ENCODE measurements at regions not wholly inside any gene's neighbourhood (a gene's known extent, or its start where the extent isn't known, plus 50 kb on each side); places are given as distances from the start of the nearest gene placed in this dataset.

GRCh38 chr15:101568309-101568708 is 78.8 kb upstream of the PCSK6 start:
- DNase-seq: no peak
- Histone ChIP-seq H3K27ac (ENCODE audit: low read depth, low read length) (no peak overlapping the region), H3K4ac (ENCODE audit: low read depth, low read length) (no peak overlapping the region), H3K18ac (ENCODE audit: low read length) (no peak overlapping the region), H3K27me3 (ENCODE audit: insufficient read depth, low read length) (no peaks in the 10 kb centered on the region), H4K12ac (ENCODE audit: low read depth, low read length) (no peak overlapping the region), H3K79me1 (ENCODE audit: low read length) (no peaks in the 10 kb centered on the region), H2BK5ac (ENCODE audit: low read depth, low read length, poor library complexity) (no peak overlapping the region), H2BK12ac (ENCODE audit: low read length) (no peak overlapping the region), H4K8ac (ENCODE audit: low read depth, low read length) (no peak overlapping the region), H3K9me3 (ENCODE audit: insufficient read depth, low read depth, low read length) (peaks cover 6% of the 10 kb centered on the region), H3K4me1 (ENCODE audit: control insufficient read depth in 1 of 2, insufficient read depth in 2 of 2, low read length in 2 of 2) (no peaks in the 10 kb centered on the region), H3K14ac (ENCODE audit: low read length) (no peak overlapping the region), H3K36me3 (ENCODE audit: control insufficient read depth in 1 of 2, insufficient read depth in 2 of 2, low read length in 2 of 2) (no peaks in the 10 kb centered on the region), H3K4me3 (ENCODE audit: low read depth, low read length) (no peak overlapping the region), H2AFZ (ENCODE audit: insufficient read depth, low read length, poor library complexity) (no peak overlapping the region), H4K91ac (ENCODE audit: low read depth, low read length) (no peak overlapping the region), H3K79me2 (ENCODE audit: control insufficient read depth, insufficient read depth, low read length, poor library complexity) (no peaks in the 10 kb centered on the region), H3K9ac (ENCODE audit: low read length) (no peak overlapping the region), H2AK5ac (ENCODE audit: low read length) (no peak overlapping the region), H3K23ac (ENCODE audit: low read length) (no peak overlapping the region), H2BK120ac (ENCODE audit: insufficient read depth, low read length, poor library complexity) (no peak overlapping the region), H3K4me2 (ENCODE audit: low read length) (no peak overlapping the region)
- no CpG with 5 or more reads among the region's 8 CpGs for WGBS (ENCODE audit: extremely low coverage, insufficient coverage, insufficient read length)

DNA sequence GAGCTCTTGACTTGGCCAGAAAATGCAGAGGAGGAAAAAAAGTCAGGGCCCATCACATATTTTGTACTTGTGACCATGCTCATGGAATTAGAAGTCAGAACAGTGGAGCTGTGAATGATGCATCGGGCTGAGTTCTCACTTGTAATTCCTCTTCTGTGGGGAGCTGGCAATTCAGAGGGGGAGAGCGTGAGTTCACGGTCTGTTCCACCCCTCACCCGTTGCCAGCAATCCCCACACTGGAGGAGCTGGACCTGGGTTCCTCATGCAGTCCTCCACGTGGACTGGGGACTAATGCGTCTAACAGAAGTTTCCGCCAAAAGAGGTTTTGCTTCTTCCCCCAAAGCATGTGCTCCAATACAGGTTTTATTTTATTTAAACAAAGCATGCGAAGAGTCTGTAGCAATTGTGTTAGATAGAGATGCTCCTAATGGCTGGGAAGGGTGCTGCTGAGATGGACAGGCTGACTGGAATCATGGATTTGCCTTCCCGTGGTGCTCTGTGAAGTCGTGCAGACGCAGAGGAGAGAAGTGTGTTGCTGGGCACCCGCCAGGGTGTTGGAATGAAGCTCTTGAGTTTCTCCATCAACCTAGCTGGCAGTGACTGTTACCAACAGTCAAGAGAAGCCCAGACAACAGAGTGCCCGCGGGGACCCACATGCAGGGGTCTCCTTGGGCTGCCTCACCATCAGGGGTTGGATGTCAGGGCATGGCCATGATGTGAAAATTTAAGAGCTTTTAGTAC is 77.4 kb upstream of the PCSK6 start:
- Histone ChIP-seq H3K4me1 (ENCODE audit: control insufficient read depth in 1 of 2, insufficient read depth in 2 of 2, low read length in 2 of 2) (no peaks in the 10 kb centered on the region), H2BK5ac (ENCODE audit: low read depth, low read length, poor library complexity) (no peak overlapping the region), H3K36me3 (ENCODE audit: control insufficient read depth in 1 of 2, insufficient read depth in 2 of 2, low read length in 2 of 2) (no peaks in the 10 kb centered on the region), H3K9ac (ENCODE audit: low read length) (no peak overlapping the region), H3K4me3 (ENCODE audit: low read depth, low read length) (no peak overlapping the region), H4K12ac (ENCODE audit: low read depth, low read length) (no peak overlapping the region), H2AFZ (ENCODE audit: insufficient read depth, low read length, poor library complexity) (no peak overlapping the region), H3K23ac (ENCODE audit: low read length) (no peak overlapping the region), H4K91ac (ENCODE audit: low read depth, low read length) (no peak overlapping the region), H3K14ac (ENCODE audit: low read length) (no peak overlapping the region), H2AK5ac (ENCODE audit: low read length) (no peak overlapping the region), H3K27me3 (ENCODE audit: insufficient read depth, low read length) (no peaks in the 10 kb centered on the region), H3K79me2 (ENCODE audit: control insufficient read depth, insufficient read depth, low read length, poor library complexity) (no peaks in the 10 kb centered on the region), H2BK120ac (ENCODE audit: insufficient read depth, low read length, poor library complexity) (no peak overlapping the region), H3K27ac (ENCODE audit: low read depth, low read length) (no peak overlapping the region), H3K18ac (ENCODE audit: low read length) (no peak overlapping the region), H3K79me1 (ENCODE audit: low read length) (no peaks in the 10 kb centered on the region), H3K4me2 (ENCODE audit: low read length) (no peak overlapping the region), H3K4ac (ENCODE audit: low read depth, low read length) (no peak overlapping the region), H3K9me3 (ENCODE audit: insufficient read depth, low read depth, low read length) (peaks cover 6% of the 10 kb centered on the region), H4K8ac (ENCODE audit: low read depth, low read length) (no peak overlapping the region), H2BK12ac (ENCODE audit: low read length) (no peak overlapping the region)
- no CpG with 5 or more reads among the region's 14 CpGs for WGBS (ENCODE audit: extremely low coverage, insufficient coverage, insufficient read length)
- DNase-seq: no peak

- H4K91ac ChIP-seq (ENCODE audit: low read depth, low read length): no peak overlapping the region
- H3K36me3 ChIP-seq (ENCODE audit: control insufficient read depth in 1 of 2, insufficient read depth in 2 of 2, low read length in 2 of 2): no peaks in the 10 kb centered on the region
- H3K79me2 ChIP-seq (ENCODE audit: control insufficient read depth, insufficient read depth, low read length, poor library complexity): no peaks in the 10 kb centered on the region
- peaks cover 3% of the 10 kb centered on the region for H3K9me3 ChIP-seq (ENCODE audit: insufficient read depth, low read depth, low read length)
- no peak overlapping the region for H2AK5ac ChIP-seq (ENCODE audit: low read length)
- no peak overlapping the region for H2BK12ac ChIP-seq (ENCODE audit: low read length)
- H3K27me3 ChIP-seq (ENCODE audit: insufficient read depth, low read length): no peaks in the 10 kb centered on the region
- H2BK5ac ChIP-seq (ENCODE audit: low read depth, low read length, poor library complexity): no peak overlapping the region
- no peak for DNase-seq
- no peak overlapping the region for H3K27ac ChIP-seq (ENCODE audit: low read depth, low read length)
- H3K4me2 ChIP-seq (ENCODE audit: low read length): no peak overlapping the region
- no peak overlapping the region for H4K8ac ChIP-seq (ENCODE audit: low read depth, low read length)
- H4K12ac ChIP-seq (ENCODE audit: low read depth, low read length): no peak overlapping the region
- H2BK120ac ChIP-seq (ENCODE audit: insufficient read depth, low read length, poor library complexity): no peak overlapping the region
- H3K9ac ChIP-seq (ENCODE audit: low read length): no peak overlapping the region
- no CpG with 5 or more reads among the region's 3 CpGs for WGBS (ENCODE audit: extremely low coverage, insufficient coverage, insufficient read length)
- H3K23ac ChIP-seq (ENCODE audit: low read length): no peak overlapping the region
- H3K79me1 ChIP-seq (ENCODE audit: low read length): no peaks in the 10 kb centered on the region
- no peak overlapping the region for H3K4ac ChIP-seq (ENCODE audit: low read depth, low read length)
- H3K4me3 ChIP-seq (ENCODE audit: low read depth, low read length): no peak overlapping the region
- no peak overlapping the region for H2AFZ ChIP-seq (ENCODE audit: insufficient read depth, low read length, poor library complexity)
- no peak overlapping the region for H3K14ac ChIP-seq (ENCODE audit: low read length)
- no peak overlapping the region for H3K18ac ChIP-seq (ENCODE audit: low read length)
- H3K4me1 ChIP-seq (ENCODE audit: control insufficient read depth in 1 of 2, insufficient read depth in 2 of 2, low read length in 2 of 2): no peaks in the 10 kb centered on the region
Observed at GRCh38 chr15:101565377-101565776, 75.9 kb upstream of the PCSK6 start.

GRCh38 chr15:101563176-101563796 is 73.8 kb upstream of the PCSK6 start:
- H3K9me3 ChIP-seq (ENCODE audit: insufficient read depth, low read depth, low read length): peaks cover 1% of the 10 kb centered on the region
- no peak overlapping the region for H3K14ac ChIP-seq (ENCODE audit: low read length)
- no peak overlapping the region for H2BK12ac ChIP-seq (ENCODE audit: low read length)
- H4K8ac ChIP-seq (ENCODE audit: low read depth, low read length): no peak overlapping the region
- H2AK5ac ChIP-seq (ENCODE audit: low read length): no peak overlapping the region
- no CpG with 5 or more reads among the region's 4 CpGs for WGBS (ENCODE audit: extremely low coverage, insufficient coverage, insufficient read length)
- H3K79me1 ChIP-seq (ENCODE audit: low read length): no peaks in the 10 kb centered on the region
- DNase-seq: no peak
- no peak overlapping the region for H3K4ac ChIP-seq (ENCODE audit: low read depth, low read length)
- no peak overlapping the region for H2AFZ ChIP-seq (ENCODE audit: insufficient read depth, low read length, poor library complexity)
- no peak overlapping the region for H2BK120ac ChIP-seq (ENCODE audit: insufficient read depth, low read length, poor library complexity)
- no peak overlapping the region for H3K27ac ChIP-seq (ENCODE audit: low read depth, low read length)
- H3K23ac ChIP-seq (ENCODE audit: low read length): no peak overlapping the region
- H3K27me3 ChIP-seq (ENCODE audit: insufficient read depth, low read length): no peaks in the 10 kb centered on the region
- H3K9ac ChIP-seq (ENCODE audit: low read length): no peak overlapping the region
- H3K18ac ChIP-seq (ENCODE audit: low read length): no peak overlapping the region
- no peak overlapping the region for H3K4me3 ChIP-seq (ENCODE audit: low read depth, low read length)
- no peaks in the 10 kb centered on the region for H3K79me2 ChIP-seq (ENCODE audit: control insufficient read depth, insufficient read depth, low read length, poor library complexity)
- peaks cover 0 to under 1% of the 10 kb centered on the region in 2 experiments for H3K4me1 ChIP-seq (ENCODE audit: control insufficient read depth in 1 of 2, insufficient read depth in 2 of 2, low read length in 2 of 2)
- no peak overlapping the region for H4K12ac ChIP-seq (ENCODE audit: low read depth, low read length)
- H3K36me3 ChIP-seq (ENCODE audit: control insufficient read depth in 1 of 2, insufficient read depth in 2 of 2, low read length in 2 of 2): no peaks in the 10 kb centered on the region
- no peak overlapping the region for H3K4me2 ChIP-seq (ENCODE audit: low read length)
- H2BK5ac ChIP-seq (ENCODE audit: low read depth, low read length, poor library complexity): no peak overlapping the region
- no peak overlapping the region for H4K91ac ChIP-seq (ENCODE audit: low read depth, low read length)
